DND-41 (cell line): ENCODE measurements at regions not wholly inside any gene's neighbourhood (a gene's known extent, or its start where the extent isn't known, plus 50 kb on each side); places are given as distances from the start of the nearest gene placed in this dataset.

ENCODE experiments used
- EZH2 ChIP-seq: IDR thresholded peaks from 3 replicates; pipeline ENCODE4 v1.6.1; 2012; ENCODE audit warnings: borderline replicate concordance, low read depth, mild to moderate bottlenecking, moderate library complexity, low read length, inconsistent platforms; ENCODE audit not compliant: severe bottlenecking
- TF ChIP-seq, protein P1 (sequence below): IDR thresholded peaks from 2 replicates; pipeline ENCODE4 v1.5.1; 2012; ENCODE audit warnings: borderline replicate concordance, low read length, moderate library complexity, mild to moderate bottlenecking; ENCODE audit not compliant: poor library complexity, severe bottlenecking; ENCODE audit errors: extremely low read depth

- TF ChIP-seq, protein P1, sequence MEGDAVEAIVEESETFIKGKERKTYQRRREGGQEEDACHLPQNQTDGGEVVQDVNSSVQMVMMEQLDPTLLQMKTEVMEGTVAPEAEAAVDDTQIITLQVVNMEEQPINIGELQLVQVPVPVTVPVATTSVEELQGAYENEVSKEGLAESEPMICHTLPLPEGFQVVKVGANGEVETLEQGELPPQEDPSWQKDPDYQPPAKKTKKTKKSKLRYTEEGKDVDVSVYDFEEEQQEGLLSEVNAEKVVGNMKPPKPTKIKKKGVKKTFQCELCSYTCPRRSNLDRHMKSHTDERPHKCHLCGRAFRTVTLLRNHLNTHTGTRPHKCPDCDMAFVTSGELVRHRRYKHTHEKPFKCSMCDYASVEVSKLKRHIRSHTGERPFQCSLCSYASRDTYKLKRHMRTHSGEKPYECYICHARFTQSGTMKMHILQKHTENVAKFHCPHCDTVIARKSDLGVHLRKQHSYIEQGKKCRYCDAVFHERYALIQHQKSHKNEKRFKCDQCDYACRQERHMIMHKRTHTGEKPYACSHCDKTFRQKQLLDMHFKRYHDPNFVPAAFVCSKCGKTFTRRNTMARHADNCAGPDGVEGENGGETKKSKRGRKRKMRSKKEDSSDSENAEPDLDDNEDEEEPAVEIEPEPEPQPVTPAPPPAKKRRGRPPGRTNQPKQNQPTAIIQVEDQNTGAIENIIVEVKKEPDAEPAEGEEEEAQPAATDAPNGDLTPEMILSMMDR: no peak
- TF ChIP-seq EZH2: no peak
Observed at GRCh38 chr2:151180123-151180522, 81.5 kb downstream of the RBM43 start.
